ENCODE measurements at regions not wholly inside any gene's neighbourhood (a gene's known extent, or its start where the extent isn't known, plus 50 kb on each side); places are given as distances from the start of the nearest gene placed in this dataset.

DNA sequence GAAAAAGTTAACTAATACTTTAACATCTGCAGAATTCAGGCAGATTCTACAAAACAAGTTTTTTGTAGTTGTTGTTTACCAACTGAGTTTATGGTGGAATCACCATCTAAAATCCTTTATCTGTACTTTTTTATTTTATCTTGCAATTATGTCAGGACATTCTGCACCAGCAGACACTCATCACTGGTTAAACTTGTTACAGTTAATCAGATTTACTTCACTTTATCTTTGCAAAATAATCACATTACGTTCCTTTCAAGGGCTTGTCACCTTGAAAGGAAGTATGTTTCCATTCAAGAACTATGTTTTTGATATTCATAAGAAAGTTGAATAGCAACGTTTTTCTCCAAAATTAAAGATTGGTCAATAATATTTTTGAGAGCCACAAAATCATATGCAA is 796.6 kb upstream of the ROBO1 start:
- no peak for DNase-seq

DNA sequence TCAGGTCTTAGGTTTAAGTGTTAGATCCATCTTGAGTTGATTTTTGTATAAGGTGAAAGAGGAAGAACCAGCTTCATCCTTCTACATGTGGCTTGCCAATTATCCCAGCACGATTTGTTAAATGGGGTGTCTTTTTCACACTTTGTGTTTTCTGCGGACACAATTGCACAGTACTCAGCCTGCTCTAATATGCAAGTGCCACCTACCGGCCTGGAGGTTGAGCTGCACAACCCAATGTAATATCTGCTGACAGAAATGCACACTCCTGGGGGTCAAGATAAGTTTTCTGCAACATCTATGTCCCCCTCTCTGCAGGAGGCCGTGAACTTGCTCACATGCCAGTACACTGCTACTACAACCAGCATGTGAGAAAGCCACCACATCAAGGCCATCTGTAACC is 791.9 kb upstream of the ROBO1 start:
- no peak for DNase-seq

DNA sequence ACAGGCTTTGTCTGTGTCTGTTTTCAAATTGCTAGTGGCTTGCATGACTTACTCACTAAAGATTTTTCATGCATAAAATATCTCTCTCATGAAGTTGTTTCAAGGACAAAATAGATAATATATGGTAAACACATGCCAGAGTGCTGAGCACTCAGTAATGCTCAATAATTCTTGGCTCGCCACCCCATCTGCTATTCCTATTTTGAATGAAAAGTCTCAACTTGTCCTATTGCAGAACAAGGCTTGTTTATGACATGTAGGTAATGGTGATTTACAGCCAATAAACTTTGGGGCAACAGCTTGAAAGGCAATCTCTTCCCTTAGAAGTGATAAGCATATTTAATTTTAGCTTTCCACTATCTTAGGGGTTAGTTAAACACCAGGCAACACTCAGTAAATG is 789.0 kb upstream of the ROBO1 start:
- DNase-seq, result no peak

DNA sequence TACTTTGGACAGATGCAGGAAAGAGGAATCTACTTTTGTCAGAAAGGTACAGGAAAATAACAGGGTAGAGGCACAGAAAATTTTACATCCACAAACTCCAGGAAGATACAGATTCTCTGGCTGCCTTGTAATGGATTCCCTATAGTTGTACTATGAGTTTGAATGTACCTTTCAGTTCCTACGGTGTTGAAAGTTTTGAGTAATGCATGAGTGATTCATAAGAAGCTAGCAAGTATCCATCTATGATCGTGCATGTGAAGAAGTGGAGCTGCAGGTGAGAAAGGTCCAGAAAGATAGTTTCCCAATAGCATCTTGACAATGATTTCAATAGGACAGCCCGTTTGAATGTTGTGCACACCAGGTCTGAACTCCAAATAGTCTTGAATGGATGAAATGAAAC is 786.5 kb upstream of the ROBO1 start:
- DNase-seq, result no peak

DNA sequence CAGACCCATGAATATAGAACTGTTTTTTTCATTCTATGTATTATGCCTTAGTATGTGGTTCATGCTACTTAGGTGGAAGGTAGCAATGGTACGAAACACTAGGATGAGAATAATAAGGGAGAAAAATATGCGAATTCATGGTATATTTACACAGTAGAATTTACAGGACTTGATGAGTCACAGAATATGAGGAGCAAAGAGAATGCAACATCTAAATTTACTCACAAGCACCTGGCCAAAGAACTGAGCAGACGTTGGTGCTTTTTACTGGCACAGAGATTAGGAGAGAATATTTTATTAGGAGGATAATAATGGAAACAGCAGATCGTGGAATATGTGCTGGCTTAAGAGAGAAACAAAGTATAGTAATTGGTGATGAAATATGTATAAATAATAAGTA is 785.4 kb upstream of the ROBO1 start:
- DNase-seq, result no peak

DNA sequence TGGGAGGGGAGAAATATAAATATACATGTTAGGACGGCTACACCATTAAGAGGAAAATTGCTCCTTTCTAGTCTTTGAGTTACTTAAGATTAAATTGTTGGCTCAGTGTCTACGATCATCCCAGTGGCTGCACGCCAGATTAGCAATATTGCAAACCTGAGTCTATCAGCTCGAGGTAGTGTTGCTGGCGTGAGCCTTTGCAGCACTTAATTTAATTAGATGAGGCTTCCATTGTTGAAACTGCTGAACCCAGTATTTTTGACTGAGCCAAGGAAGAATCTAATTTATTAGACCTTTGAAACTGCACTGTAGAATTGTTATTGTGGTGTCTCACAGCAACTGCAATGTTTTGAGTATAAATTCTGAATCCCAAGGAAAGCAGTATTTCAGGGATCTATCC is 782.4 kb upstream of the ROBO1 start:
- DNase-seq, result no peak

DNA sequence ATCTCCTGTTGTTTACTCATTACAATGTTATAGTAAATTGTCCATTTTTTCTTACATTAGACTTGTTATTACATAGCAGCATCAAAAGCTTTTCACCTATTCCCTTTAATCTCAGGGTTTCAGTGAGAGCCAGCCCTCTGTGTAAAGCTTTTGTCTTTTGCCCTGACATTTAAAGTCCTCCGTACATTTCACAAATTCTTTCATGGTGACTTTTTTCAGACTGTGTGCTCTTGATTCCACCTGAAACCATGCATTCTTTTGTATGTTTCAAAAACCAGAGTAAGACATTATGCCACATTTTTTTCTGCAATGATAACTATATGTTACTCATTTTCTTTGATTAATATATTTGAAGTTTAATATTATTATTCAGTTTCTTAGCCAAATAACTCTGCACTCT is 781.4 kb upstream of the ROBO1 start:
- no peak for DNase-seq

DNA sequence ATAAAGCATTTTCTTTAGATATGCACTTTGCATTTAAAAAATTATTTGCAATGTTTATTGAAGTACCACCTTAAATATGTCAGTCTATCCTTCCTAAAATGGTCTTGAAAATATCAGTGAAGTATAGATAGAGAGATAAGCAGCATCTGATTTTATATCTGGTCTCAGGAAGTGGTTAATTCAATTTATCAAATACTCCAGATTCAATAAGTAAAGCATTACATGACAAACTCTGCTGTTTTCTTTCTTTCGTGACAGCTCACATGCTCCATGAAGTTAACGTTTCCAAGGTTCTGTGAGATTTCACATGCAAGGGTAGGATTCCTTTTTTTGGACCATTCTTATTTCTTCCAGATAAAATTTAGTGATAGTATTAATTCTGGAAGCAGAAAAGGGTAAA is 775.4 kb upstream of the ROBO1 start:
- DNase-seq, result no peak

DNA sequence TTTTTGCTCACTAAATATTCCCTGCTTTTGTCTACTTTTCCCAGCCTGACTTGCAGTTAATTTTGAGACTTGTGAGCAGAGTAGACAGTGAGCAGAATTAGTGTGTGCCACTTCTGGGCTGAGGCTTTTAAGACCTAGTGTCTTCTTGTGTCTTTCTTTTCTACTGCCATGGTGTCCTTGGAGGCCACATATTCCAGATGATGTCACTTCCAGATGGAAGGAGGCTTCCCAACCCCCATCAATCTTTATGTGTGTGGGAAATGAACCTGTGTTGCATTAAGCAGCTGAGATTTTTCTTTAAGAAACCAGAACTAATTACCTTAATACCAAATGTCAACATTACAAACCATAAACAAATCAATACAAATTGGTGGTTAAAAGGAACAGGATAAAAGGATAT is 774.7 kb upstream of the ROBO1 start:
- no peak for DNase-seq

DNA sequence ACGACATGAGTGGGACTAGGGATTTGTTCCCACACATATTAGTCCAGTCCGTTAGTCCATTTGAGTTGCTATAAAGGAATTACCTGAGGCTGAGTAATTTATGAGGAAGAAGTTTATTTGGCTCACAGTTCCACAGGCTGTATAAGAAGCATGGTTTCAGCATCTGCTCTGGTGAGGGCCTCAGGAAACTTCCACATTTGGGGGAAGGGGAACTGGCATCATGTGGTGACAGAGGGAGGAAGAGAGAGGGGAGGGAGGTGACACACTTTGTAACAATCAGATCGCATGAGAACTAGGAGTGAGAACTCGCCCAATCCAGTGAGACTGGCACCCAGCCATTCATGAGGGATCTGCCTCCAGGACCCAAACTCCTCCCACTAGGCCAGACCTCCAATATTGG is 769.9 kb upstream of the ROBO1 start:
- no peak for DNase-seq

DNA sequence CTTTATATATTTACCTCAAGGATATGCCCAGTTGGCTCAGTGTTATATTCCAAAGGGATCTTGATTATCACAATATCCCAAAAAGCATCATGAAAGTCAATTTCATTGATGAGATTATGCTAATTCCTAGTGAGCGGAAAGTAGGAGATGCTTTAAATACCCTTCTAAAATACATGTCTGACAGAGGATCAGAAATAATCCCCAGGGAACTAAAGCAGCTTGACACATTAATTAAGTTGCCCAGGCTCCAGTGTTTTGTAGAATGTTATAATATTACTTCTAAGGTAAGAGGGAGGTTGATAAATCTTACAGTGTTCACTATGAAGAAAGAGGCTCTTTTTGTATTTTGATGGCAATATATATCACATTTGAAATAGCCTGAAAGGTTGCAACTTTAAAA is 767.5 kb upstream of the ROBO1 start:
- no peak for DNase-seq

DNA sequence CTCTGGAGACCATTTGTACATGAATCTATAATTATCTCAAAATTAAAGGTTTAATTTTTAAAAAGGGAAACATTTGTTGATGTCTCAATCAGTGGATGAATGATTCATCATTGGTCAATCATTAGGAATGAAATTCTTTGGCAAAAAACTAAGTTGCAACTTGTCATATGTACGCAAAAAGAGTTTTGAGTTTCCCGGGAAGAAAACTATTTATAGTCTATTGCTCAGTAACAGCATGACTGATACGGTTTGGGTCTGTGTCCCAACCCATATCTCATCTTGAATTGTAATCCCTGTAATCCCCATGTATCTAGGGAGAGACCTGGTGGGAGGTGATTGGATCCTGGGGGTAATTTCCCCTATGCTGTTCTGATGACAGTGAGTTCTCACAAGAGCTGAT is 765.8 kb upstream of the ROBO1 start:
- no peak for DNase-seq

DNA sequence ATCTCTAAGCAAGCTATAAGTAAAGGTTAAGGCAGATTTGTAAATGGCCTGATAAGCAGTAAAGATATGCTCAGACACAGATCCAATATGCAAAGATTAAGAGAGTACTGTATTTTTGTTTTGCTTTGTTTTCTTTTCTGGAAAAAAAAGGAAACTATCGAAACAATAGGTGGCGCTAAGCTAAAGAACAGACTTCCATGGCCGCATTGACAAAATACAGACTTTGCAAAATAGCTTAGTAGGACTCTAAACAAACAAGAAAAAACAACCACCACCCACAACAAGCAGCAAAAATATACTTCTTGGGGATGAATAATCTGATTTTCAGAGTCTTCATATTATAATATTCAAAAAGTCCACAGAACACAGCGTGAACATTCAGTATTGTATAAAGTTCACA is 758.4 kb upstream of the ROBO1 start:
- no peak for DNase-seq

DNA sequence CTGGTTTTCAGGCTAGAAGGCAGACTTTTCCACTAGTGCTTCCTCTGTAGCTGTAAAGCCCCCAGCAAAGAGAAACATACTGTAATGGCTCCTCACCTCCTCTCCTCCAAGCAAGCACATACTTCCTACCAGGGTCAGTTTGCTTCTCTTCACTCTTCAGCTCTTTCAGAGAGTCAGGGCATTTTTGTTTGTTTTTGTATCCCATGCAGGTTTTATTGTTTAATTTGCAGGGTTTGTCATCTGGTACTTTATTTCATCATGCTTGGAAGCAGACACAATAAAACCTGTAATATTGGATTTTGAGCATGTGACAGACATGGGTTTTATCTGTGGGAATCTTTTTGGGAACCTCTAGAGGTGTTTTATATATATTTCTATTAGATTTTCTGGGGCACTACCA is 753.3 kb upstream of the ROBO1 start:
- no peak for DNase-seq

DNA sequence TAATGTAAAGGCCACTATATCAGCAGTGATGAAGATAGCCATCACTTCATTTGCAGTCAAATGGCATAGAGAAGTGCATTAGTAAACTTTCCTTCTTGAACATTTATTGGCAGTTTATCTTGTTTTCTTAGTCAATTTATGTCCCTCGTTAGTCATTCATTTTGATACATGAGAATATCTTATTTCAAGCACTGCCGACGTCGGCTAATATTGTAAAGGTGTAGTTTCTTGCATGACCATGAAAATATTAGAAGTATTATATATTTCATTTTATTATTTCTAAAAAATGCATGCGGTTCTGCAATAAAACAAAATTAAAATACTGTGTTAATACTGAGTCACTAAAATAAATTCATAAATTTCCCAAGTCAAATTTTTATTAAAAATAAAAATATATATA is 751.6 kb upstream of the ROBO1 start:
- DNase-seq, result no peak

DNA sequence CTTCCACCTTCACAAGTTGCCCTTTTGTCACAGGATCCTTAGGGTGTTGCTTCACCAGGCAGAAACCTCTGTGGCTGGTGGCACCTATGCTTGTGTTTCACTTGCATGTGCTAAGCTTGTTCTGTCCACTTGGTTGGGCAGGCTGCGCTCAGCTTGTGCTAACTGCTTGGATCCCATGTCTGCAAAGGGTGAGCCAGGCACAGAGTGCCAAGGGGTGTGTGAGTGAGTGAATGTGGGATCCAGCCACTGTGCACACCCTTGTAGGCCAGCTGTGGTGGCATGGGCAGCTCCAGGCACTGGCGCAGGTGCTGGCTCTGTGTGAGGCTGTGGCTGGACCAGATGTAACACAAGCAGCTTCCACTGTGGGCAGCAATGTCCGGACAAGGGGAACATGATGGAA is 728.7 kb upstream of the ROBO1 start:
- no peak for DNase-seq

DNA sequence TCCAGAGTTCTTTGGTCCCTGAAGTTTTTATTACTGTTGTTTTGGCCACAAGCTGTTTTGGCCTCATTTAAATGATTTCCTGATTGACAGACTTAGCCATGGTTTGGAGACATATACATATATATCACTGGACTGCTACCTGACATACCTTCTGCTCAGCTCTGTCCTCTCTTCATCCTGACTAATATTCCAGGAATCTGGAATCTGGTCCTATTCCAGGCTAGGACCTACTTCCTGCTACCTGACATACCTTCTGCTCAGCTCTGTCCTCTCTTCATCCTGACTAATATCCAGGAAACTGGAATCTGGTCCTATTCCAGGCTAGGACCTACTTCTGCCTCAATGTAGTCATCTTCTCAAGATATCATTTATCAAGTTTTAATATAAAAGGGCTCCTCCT is 724.4 kb upstream of the ROBO1 start:
- DNase-seq, result no peak

DNA sequence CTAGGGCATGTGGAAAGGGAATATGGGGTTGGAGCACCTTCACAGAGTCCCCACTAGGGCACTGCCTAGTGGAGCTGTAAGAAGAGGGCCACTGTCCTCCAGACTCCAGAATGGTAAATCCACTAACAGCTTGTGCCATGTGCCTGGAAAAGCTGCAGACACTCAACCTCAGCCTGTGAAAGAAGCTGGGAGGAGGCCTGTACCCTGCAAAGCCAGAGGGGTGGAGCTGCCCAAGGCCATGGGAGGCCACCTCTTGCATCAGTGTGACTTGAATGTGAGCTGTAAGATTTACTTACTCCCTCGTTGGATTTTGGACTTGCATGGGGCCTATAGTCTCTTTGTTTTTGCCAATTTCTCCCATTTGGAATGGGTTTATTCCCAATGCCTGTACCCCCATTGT is 705.2 kb upstream of the ROBO1 start:
- DNase-seq, result no peak

DNA sequence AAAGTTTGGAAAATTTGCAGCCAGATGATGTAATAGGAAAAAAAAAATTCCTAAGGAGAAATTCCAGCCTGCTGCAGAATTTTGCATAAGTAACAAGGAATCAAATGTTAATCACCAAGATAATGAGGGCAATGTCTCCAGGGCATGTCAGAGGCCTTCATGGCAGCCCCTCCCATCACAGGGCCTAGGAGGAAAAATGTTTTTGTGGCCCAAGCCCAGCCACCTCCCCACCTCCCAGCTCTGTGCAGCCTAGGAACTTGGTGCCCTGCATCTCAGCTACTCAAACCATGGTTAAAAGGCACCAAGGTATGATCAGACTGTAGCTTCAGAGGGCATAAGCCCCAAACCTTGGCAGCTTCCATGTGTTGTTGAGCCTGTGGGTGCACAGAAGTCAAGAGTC is 704.7 kb upstream of the ROBO1 start:
- DNase-seq, result no peak

DNA sequence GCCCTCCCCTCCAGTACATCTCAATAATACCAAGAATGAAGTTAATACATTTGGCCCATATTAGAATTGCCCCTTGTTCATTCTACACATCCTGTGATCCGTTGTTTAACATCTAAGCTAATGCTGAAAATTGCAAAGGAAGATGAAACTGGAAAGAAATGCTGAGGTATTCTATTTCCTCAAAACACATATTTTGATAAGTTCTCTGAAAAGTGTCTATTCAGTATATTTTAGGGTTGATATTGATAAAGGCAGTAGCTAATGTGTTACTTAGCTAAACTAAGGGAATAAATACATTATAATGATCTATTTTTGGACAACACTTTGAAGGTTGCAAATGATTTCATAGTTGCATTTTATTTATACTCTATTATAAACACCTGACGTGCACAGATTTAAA is 702.6 kb upstream of the ROBO1 start:
- DNase-seq, result no peak

DNA sequence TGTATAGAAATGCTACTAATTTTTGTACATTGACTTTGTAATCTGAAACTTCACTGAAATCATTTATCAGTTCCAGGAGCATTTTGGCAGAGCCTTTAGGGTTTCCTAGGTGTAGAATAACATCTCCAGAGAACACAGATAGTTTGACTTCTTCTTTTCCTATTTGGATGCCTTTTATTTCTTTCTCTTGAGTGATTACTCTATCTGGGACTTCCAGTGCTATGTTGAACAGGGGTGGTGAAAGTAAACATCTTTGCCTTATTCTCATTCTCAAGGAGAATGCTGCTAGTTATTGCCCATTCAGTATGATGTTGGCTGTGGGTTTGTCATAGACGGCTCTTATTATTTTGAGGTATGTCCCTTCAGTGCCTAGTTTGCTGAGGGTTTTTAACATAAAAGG is 697.9 kb upstream of the ROBO1 start:
- DNase-seq, result no peak

DNA sequence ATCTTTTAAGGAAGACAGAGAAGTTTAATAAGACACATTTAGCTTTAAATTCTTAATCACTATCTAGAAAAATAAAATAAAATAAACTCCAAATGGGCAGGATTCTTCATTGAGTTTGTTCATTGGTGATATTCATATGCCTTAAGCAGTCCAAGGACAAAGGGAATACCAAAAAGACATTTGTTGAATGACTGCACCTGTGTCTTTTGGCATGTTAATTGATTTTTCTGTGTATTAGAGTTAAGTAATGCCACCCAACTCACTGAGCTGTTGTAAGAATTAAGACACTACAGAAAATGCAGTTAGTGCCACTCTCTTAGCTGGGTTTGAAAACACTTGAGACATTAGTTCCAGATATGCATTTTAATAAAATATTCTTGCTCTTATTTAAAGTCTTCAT is 683.6 kb upstream of the ROBO1 start:
- DNase-seq, result no peak

DNA sequence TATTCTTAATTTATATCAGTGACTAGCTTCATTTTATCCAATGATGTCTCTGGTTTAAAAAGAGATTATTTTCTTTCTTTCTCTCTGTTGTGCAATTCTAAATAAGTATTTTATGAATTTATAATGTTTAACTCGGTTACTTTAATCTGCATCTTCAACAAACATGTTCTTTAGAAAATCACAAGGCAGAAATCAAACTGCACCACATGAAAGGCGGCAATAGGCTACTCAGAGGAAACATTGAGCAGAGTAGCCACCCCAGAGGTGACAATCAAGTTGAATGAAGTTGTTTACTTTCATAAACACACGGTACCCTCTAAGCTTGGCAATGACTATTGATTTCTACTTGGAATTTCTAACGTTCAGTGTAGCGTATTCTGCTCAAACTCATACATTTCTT is 677.8 kb upstream of the ROBO1 start:
- no peak for DNase-seq

DNA sequence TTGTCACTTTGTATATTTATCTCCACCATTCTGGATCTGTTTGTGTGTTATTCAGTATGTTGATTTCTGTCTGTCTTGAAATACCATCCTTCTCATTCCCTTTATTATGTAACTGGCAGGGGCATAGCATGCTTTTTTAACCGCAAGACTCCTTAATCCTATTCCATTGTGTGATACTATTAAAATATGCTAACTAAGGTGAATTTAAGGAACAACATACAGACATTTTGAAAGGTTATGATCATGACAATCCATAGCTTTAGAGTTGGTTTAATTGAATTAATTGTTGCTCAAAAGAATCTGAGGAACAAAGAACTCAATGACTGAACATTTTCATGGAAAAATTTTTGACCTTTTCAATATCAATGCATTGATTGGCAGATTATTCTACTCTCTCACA is 677.3 kb upstream of the ROBO1 start:
- no peak for DNase-seq

DNA sequence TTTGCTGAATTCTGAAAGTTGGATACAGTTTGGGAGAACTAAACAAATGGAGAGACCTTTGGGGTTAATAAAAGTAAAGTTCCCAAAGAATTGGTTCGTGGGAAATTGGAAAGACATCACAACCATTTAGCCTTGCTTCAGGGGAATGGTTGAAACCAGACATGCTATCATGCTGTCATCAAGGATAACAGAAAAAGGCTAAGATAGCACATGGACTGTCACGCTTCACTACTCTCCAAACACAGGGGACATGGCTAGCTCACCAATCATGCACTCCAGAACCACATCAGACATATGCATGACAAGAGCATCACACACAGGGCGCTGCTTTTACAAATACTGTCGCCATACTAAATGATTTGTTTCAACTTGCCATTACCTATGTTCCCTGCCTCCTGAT is 671.7 kb upstream of the ROBO1 start:
- no peak for DNase-seq

DNA sequence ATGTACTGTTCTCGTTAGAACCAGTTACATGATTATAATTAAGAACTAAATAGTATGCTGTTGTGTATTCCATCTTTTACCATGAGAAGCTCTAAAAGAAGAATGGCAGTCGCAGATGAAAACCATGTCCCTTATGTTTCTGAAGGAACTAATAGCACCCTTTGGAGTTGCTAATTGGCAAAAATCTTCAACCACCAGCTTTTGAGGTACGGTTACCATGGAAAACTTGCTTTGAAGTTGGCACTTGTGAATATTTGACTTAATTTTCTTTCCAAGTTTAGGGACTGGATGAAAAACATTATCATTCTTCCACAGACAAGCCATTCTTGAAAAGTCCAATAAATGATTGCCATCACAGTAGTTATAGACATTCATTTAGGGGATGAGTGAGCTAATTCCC is 666.6 kb upstream of the ROBO1 start:
- DNase-seq, result no peak

DNA sequence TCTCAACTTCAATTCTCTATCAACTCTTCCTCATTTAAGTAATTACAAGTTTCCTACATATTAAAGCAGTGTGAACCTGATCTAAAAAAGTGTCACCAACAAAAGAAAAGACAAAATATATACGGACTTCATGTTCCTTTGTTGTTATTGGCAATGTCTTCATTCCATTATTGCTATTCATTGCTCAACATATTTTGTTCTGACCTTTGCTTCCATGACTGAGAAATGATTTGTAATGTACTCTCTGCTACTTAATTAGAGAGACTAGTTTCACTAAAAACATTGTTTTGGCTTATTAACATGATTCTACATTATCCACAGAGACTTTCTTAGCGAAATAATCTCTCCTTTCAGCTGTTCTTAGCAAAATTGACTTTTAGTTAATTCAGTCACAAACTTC is 657.2 kb upstream of the ROBO1 start:
- no peak for DNase-seq
